ENCODE measurements at regions not wholly inside any gene's neighbourhood (a gene's known extent, or its start where the extent isn't known, plus 50 kb on each side); places are given as distances from the start of the nearest gene placed in this dataset.

GRCh38 chr6:115770851-115771250, 289.8 kb downstream of the FRK start:
- no peak overlapping the region for H3K27ac ChIP-seq (ENCODE audit: low read length)
- no peak for TF ChIP-seq SIN3A (IDR thresholded peaks at IDR 0.05; ENCODE audit: borderline replicate concordance, insufficient read depth, low read depth, low read length)
- no peak for TF ChIP-seq TCF7L2 (IDR thresholded peaks at IDR 0.05; ENCODE audit: low read depth, low read length)
- no peak for TF ChIP-seq REST (IDR thresholded peaks at IDR 0.05; ENCODE audit: insufficient read depth in 1 of 2, low read depth in 2 of 2, low read length in 1 of 2)
- TF ChIP-seq POLR2AphosphoS5 (IDR thresholded peaks at IDR 0.05; ENCODE audit: low read depth, low read length): no peak
- TF ChIP-seq, protein P1, sequence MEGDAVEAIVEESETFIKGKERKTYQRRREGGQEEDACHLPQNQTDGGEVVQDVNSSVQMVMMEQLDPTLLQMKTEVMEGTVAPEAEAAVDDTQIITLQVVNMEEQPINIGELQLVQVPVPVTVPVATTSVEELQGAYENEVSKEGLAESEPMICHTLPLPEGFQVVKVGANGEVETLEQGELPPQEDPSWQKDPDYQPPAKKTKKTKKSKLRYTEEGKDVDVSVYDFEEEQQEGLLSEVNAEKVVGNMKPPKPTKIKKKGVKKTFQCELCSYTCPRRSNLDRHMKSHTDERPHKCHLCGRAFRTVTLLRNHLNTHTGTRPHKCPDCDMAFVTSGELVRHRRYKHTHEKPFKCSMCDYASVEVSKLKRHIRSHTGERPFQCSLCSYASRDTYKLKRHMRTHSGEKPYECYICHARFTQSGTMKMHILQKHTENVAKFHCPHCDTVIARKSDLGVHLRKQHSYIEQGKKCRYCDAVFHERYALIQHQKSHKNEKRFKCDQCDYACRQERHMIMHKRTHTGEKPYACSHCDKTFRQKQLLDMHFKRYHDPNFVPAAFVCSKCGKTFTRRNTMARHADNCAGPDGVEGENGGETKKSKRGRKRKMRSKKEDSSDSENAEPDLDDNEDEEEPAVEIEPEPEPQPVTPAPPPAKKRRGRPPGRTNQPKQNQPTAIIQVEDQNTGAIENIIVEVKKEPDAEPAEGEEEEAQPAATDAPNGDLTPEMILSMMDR (IDR thresholded peaks at IDR 0.05): no peak
- H3K4me3 ChIP-seq (ENCODE audit: low read depth in 2 of 2, low read length in 2 of 2): no peak overlapping the region
- DNase-seq (ENCODE audit: low read depth, low spot score) (no peak), ATAC-seq (no peak)
- no TSS peak for BruUV-seq (replicated peaks)
- no peaks in the 10 kb centered on the region for H3K27me3 ChIP-seq (ENCODE audit: control insufficient read depth, insufficient read depth, low read length)
- in situ Hi-C loops (cut with HindIII; ENCODE audit: low pct_unique_long_range_greater_than_20kb, low sequenced_read_pairs) (no loop called here), intact Hi-C loops (cut with micrococcal nuclease; ENCODE audit: unreplicated experiment) (no loop called here)
- CTCF ChIA-PET: no interaction called here
- 0 out of 2 replicates have a peak, but pooled peaks cover 2% of the 10 kb centered on the region for H3K9me3 ChIP-seq (ENCODE audit: control insufficient read depth, insufficient read depth, low read depth, low read length)
- H3K4me1 ChIP-seq (ENCODE audit: control insufficient read depth, insufficient read depth, low read length): no peaks in the 10 kb centered on the region
- no peaks in the 10 kb centered on the region for H3K36me3 ChIP-seq (ENCODE audit: control insufficient read depth, insufficient read depth, low read length)
- POLR2A ChIA-PET: no interaction called here

DNA sequence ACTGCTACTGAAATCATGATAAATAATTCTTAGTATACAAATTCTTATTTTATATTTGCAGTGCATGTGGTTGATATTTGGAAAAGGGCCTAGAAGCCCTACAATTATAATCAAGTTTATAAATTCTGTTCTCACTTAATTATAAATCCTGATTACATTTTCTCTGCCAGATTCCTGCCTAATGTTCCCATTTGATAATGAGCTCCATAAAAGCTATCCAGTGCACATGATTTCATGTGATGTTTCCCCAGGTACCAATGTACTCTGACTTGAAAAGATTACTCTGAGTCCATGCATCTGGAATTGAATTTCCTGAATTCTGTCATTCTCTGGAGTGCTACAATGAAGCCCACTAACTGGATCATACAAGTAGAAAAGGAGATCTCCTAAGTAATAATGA, 292.2 kb downstream of the FRK start:
- in situ Hi-C loops (cut with HindIII; ENCODE audit: low pct_unique_long_range_greater_than_20kb, low sequenced_read_pairs): no loop called here
- ATAC-seq: no peak
- ChIA-PET POLR2A (no interaction called here), CTCF (no interaction called here)
- Histone ChIP-seq H3K36me3 (ENCODE audit: control insufficient read depth, insufficient read depth, low read length) (no peaks in the 10 kb centered on the region), H3K27ac (ENCODE audit: low read length) (no peak overlapping the region), H3K9me3 (ENCODE audit: control insufficient read depth, insufficient read depth, low read depth, low read length) (no peaks in the 10 kb centered on the region), H3K27me3 (ENCODE audit: control insufficient read depth, insufficient read depth, low read length) (no peaks in the 10 kb centered on the region), H3K4me1 (ENCODE audit: control insufficient read depth, insufficient read depth, low read length) (no peaks in the 10 kb centered on the region), H3K4me3 (ENCODE audit: low read depth in 2 of 2, low read length in 2 of 2) (no peak overlapping the region)
- no TSS peak for BruUV-seq (replicated peaks)
- intact Hi-C loops (cut with micrococcal nuclease; ENCODE audit: unreplicated experiment): no loop called here
- no peak for DNase-seq (ENCODE audit: low read depth, low spot score)
- TF ChIP-seq, protein P1 (IDR thresholded peaks at IDR 0.05): no peak
- no peak for TF ChIP-seq SIN3A (IDR thresholded peaks at IDR 0.05; ENCODE audit: borderline replicate concordance, insufficient read depth, low read depth, low read length)
- no peak for TF ChIP-seq TCF7L2 (IDR thresholded peaks at IDR 0.05; ENCODE audit: low read depth, low read length)
- TF ChIP-seq REST (IDR thresholded peaks at IDR 0.05; ENCODE audit: insufficient read depth in 1 of 2, low read depth in 2 of 2, low read length in 1 of 2): no peak
- TF ChIP-seq POLR2AphosphoS5 (IDR thresholded peaks at IDR 0.05; ENCODE audit: low read depth, low read length): no peak
